ENCODE measurements at regions not wholly inside any gene's neighbourhood (a gene's known extent, or its start where the extent isn't known, plus 50 kb on each side); places are given as distances from the start of the nearest gene placed in this dataset.

DNA sequence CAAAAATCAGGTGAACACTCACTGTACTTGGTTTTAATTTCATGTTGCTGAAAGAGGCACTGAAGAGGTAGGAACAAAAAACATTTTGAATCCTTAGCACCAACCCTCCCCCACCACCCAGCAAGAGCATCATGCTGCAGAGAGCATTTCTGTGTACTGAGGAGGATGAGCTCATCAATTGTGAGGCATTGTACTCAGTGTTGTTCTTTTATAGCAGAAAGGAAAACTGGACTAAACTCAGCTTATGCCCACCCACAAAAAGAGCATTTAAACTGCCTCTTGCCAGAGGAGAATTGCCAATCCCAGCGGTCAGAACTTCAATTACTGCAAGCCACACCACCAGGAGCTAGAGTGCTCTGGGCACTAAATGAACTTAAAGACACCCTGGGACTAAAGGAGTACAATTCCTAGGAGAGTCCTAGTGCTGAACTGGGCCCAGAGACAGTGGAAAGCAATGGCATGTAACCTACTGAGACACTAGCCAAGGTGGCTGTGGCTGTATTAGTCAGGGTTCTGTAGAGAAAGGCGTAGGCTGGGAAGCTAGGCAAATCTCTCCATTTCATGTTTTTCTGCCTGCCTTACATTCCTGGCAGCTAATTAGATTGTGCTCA, 280.7 kb upstream of the KLHL4 start:
- Mint-ChIP-seq H3K27ac (no peak overlapping the region), H3K27me3 (ENCODE audit: low read depth, poor library complexity) (peaks cover 3% of the 10 kb centered on the region)

DNA sequence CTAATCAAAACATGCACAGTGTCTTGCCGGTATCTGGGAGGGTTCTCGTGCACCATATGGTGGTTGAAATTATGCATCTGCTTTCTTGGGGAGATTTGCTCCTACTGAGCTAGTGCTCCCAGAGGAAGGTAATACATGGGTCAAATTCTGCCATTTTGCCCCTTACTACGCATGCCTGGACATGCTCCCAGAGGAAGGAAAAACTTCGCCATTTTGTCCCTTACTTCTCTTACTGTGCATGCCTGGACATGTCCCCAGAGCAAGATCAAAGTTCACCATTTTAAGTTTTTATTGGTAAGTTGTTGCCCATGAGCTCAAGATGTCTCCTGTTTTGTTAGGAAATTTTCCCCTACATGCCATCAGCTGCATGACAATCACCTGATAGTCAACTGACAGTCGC, 252.1 kb upstream of the KLHL4 start:
- H3K27me3 Mint-ChIP-seq (ENCODE audit: low read depth, poor library complexity) = peaks cover 4% of the 10 kb centered on the region
- no peaks in the 10 kb centered on the region for H3K9me3 Mint-ChIP-seq
- peak overlapping the region; percentile 72 for H3K27ac Mint-ChIP-seq
- H3K4me1 Mint-ChIP-seq = peaks cover 18% of the 10 kb centered on the region
- H3K36me3 Mint-ChIP-seq (ENCODE audit: low read depth) = no peaks in the 10 kb centered on the region
- H3K4me3 Mint-ChIP-seq = no peak overlapping the region
- TF ChIP-seq, protein P1, sequence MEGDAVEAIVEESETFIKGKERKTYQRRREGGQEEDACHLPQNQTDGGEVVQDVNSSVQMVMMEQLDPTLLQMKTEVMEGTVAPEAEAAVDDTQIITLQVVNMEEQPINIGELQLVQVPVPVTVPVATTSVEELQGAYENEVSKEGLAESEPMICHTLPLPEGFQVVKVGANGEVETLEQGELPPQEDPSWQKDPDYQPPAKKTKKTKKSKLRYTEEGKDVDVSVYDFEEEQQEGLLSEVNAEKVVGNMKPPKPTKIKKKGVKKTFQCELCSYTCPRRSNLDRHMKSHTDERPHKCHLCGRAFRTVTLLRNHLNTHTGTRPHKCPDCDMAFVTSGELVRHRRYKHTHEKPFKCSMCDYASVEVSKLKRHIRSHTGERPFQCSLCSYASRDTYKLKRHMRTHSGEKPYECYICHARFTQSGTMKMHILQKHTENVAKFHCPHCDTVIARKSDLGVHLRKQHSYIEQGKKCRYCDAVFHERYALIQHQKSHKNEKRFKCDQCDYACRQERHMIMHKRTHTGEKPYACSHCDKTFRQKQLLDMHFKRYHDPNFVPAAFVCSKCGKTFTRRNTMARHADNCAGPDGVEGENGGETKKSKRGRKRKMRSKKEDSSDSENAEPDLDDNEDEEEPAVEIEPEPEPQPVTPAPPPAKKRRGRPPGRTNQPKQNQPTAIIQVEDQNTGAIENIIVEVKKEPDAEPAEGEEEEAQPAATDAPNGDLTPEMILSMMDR (IDR thresholded peaks at IDR 0.05) = no peak
- no peak for DNase-seq

More for the DNA sequence above, 280.7 kb upstream of the KLHL4 start:
- Mint-ChIP-seq H3K4me1 (no peaks in the 10 kb centered on the region), H3K9me3 (no peaks in the 10 kb centered on the region), H3K4me3 (no peak overlapping the region), H3K36me3 (ENCODE audit: low read depth) (no peaks in the 10 kb centered on the region)
- TF ChIP-seq, protein P1 (IDR thresholded peaks at IDR 0.05) = no peak
- no peak for DNase-seq

DNA sequence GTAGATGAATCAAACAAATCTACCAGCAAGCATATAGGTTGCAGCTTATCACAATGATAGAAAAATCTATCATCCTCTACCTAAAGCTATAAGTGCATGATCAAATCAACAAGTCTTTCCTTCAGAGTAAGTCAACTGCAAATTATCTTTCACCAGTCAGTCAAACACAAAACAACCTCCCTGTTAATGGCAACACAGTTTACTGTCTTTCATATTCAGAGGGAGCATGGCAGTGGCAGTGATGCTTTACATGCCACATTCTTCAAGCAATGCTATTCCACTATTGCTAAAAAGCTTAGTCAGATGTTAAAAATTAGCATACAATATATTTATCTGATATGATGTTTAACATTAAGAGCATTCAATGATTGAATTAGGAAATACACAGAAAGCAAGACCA, 245.1 kb upstream of the KLHL4 start:
- Mint-ChIP-seq H3K4me1 (no peaks in the 10 kb centered on the region), H3K4me3 (no peak overlapping the region), H3K27me3 (ENCODE audit: low read depth, poor library complexity) (no peaks in the 10 kb centered on the region), H3K9me3 (peaks cover 4% of the 10 kb centered on the region), H3K27ac (no peak overlapping the region), H3K36me3 (ENCODE audit: low read depth) (no peaks in the 10 kb centered on the region)
- no peak for DNase-seq
- TF ChIP-seq, protein P1 (IDR thresholded peaks at IDR 0.05) = no peak

DNA sequence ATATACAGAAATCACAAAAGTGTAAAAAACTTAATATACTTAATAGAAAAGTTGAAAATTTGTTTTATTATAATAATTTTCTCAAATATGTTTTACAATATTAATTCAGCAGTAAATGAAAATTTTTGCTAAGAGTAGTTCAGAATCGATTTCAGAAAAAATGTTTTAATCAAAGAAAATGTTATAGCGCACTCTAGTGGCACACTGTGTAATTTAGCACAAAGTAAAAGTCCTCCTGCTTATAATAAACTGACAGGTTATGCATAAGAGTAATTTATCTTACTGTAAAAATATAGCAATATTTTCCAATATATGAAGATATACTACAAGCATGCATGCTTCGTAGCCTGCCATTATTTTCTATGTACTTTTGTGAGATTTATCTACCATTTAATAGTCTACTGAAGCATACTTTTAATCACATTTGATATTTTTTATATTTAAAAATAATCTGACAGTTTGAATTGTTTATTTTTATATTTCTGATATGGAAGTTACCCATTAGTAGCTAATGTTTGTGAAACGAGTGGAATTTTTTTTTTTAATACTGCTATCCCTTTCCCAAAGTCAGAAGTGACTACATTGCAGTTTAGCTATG, 217.9 kb upstream of the KLHL4 start:
- DNase-seq = peak; percentile 3
- H3K27me3 Mint-ChIP-seq (ENCODE audit: low read depth, poor library complexity) = no peaks in the 10 kb centered on the region
- peaks cover 10% of the 10 kb centered on the region for H3K9me3 Mint-ChIP-seq
- H3K27ac Mint-ChIP-seq = no peak overlapping the region
- no peaks in the 10 kb centered on the region for H3K4me1 Mint-ChIP-seq
- TF ChIP-seq, protein P1 (IDR thresholded peaks at IDR 0.05) = peak; percentile 82
- H3K36me3 Mint-ChIP-seq (ENCODE audit: low read depth) = no peaks in the 10 kb centered on the region
- no peak overlapping the region for H3K4me3 Mint-ChIP-seq

- no peaks in the 10 kb centered on the region for H3K4me1 Mint-ChIP-seq
- no peak overlapping the region for H3K27ac Mint-ChIP-seq
- no peaks in the 10 kb centered on the region for H3K36me3 Mint-ChIP-seq (ENCODE audit: low read depth)
- no peak for DNase-seq
- H3K9me3 Mint-ChIP-seq = peaks cover 9% of the 10 kb centered on the region
- H3K27me3 Mint-ChIP-seq (ENCODE audit: low read depth, poor library complexity) = no peaks in the 10 kb centered on the region
- TF ChIP-seq, protein P1 (IDR thresholded peaks at IDR 0.05) = no peak
- H3K4me3 Mint-ChIP-seq = no peak overlapping the region
Measured at GRCh38 chrX:87310780-87311179, 206.8 kb upstream of the KLHL4 start.

DNA sequence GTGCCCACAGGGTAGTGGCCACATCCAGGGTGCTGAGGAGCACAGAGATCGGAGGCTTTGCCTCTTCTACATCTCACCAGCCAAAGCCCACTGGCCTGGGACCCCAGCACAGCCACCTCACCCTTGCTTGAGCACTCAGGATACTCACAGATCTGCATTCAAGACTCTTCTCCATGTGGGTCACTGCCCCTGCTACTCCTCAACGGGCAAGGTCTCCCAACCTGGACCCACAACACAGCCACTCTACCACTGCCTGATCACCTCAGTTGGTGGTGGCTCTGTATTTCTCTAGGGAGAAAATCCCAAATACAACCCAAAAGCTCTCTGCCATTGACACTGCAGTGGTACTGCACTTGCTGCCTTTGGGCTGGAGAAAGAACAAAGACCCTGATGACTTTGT, 190.3 kb upstream of the KLHL4 start:
- Mint-ChIP-seq H3K27ac (no peak overlapping the region), H3K4me3 (no peak overlapping the region), H3K4me1 (no peaks in the 10 kb centered on the region), H3K9me3 (peaks cover 7% of the 10 kb centered on the region), H3K36me3 (ENCODE audit: low read depth) (no peaks in the 10 kb centered on the region), H3K27me3 (ENCODE audit: low read depth, poor library complexity) (no peaks in the 10 kb centered on the region)
- DNase-seq = no peak
- TF ChIP-seq, protein P1 (IDR thresholded peaks at IDR 0.05) = no peak
